GM10248 (cell line): ENCODE measurements at regions not wholly inside any gene's neighbourhood (a gene's known extent, or its start where the extent isn't known, plus 50 kb on each side); places are given as distances from the start of the nearest gene placed in this dataset.
"Not testable (repeated sequence)": the region's sequence is repeated elsewhere in the genome, so short reads cannot be mapped to it uniquely, and the experiment has no call there.

Experiments used
- CTCF ChIA-PET: fragments of 300-600 bp; sonication (Branson Sonifier 250); formaldehyde crosslinking; extraction: SDS; loops from one replicate; lab custom pipeline; 2021; ENCODE audit warnings: antibody characterized with exemption; lab: Yijun Ruan, JAX
- POLR2A ChIA-PET: fragments of 350-650 bp; sonication (Branson Sonifier 250); formaldehyde crosslinking; extraction: SDS; loops from one replicate; lab custom pipeline; 2020; ENCODE audit warnings: antibody characterized with exemption; lab: Yijun Ruan, JAX
- DNase-seq: peaks from one replicate; pipeline ENCODE4 v3.0.0; 2012; ENCODE audit errors: extremely low spot score
- TF ChIP-seq, protein P1 (sequence below): IDR thresholded peaks from 2 replicates; pipeline ENCODE4 v1.5.1; 2012; ENCODE audit warnings: mild to moderate bottlenecking, low read depth; ENCODE audit errors: extremely low read depth, missing control alignments, control extremely low read depth

DNA sequence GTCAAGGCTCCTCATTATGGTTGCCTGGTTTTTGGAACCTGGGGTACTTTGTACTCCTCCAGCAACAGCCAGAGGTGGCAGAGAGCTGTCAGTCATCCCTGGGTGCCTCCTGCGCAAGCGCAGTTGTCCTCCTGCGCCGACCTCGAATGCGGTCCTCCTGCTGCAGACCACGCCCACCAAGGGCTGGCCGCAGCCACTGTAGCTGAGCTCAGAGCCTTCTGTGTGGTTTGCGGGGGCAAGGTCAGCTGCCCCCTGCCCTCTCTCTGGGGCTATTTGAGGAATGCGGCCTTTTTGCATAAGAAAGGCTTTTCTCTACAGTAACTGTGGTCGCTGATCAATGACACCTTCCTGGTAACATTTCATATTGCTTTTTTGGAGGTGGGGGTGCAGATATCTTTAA lies 131.3 kb upstream of the SNRPN start:
- CTCF ChIA-PET: no interaction called here
- DNase-seq: no peak
- TF ChIP-seq, protein P1, sequence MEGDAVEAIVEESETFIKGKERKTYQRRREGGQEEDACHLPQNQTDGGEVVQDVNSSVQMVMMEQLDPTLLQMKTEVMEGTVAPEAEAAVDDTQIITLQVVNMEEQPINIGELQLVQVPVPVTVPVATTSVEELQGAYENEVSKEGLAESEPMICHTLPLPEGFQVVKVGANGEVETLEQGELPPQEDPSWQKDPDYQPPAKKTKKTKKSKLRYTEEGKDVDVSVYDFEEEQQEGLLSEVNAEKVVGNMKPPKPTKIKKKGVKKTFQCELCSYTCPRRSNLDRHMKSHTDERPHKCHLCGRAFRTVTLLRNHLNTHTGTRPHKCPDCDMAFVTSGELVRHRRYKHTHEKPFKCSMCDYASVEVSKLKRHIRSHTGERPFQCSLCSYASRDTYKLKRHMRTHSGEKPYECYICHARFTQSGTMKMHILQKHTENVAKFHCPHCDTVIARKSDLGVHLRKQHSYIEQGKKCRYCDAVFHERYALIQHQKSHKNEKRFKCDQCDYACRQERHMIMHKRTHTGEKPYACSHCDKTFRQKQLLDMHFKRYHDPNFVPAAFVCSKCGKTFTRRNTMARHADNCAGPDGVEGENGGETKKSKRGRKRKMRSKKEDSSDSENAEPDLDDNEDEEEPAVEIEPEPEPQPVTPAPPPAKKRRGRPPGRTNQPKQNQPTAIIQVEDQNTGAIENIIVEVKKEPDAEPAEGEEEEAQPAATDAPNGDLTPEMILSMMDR: no peak
- POLR2A ChIA-PET: no interaction called here

DNA sequence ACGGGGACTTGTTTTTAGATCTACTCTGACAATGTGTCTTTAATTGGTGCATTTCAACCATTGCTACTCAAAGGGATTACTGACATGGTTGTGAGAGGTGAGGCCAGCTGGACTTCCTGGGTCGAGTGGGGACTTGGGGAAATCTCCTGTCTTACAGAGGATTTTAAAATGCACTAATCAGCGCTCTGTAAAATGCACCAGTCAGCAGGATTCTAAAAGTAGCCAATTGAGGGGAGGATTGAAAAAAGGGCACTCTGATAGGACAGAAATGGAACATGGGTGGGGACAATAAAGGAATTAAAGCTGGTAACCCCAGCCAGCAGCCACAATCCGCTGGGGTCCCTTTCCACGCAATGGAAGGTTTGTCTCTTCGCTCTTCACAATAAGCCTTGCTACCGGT lies 122.5 kb upstream of the SNRPN start:
- DNase-seq: no peak
- CTCF ChIA-PET: no interaction called here
- TF ChIP-seq, protein P1: no peak
- POLR2A ChIA-PET: no interaction called here

DNA sequence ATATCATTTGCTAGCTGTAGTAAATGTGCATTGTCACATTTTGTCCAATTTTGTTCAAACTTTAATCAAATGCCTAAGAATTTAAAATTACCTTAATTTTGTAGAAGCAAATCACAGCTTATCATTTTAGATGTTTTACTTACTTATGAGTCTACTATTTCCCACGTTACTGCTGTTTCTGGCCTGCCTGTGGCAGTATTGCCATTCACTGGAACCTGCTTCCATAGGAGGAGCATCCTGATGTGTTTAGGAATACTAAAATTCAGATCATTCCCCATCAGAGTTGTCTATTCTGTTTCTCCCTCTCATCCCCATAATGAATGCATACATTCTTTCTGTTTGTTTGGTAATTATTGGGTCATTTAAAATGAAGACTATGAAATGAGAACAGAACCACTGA lies 119.5 kb upstream of the SNRPN start:
- TF ChIP-seq, protein P1: no peak
- CTCF ChIA-PET: no interaction called here
- POLR2A ChIA-PET: no interaction called here
- DNase-seq: no peak

DNA sequence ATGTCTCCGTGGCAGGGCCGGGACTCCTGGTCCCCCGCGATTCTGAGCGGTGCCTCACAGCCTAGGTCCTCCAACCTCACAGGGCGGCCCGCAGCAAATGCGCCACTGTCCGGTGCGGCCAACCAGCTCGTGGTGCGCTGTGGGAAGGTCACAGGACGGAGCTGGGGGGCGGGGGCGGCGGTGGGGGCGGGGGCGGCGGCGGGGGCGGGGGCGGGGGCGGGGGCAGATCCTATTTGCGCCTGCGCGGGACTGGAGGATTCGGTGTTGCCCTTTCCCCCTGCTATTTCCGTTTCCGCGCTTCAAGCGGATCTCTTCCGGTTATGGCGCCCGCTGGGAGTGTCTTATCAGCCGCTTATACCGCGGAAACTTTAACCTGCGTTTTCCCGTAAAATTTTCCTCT lies 106.7 kb upstream of the SNRPN start:
- TF ChIP-seq, protein P1: no peak
- POLR2A ChIA-PET: no interaction called here
- no peak for DNase-seq
- CTCF ChIA-PET: no interaction called here

DNA sequence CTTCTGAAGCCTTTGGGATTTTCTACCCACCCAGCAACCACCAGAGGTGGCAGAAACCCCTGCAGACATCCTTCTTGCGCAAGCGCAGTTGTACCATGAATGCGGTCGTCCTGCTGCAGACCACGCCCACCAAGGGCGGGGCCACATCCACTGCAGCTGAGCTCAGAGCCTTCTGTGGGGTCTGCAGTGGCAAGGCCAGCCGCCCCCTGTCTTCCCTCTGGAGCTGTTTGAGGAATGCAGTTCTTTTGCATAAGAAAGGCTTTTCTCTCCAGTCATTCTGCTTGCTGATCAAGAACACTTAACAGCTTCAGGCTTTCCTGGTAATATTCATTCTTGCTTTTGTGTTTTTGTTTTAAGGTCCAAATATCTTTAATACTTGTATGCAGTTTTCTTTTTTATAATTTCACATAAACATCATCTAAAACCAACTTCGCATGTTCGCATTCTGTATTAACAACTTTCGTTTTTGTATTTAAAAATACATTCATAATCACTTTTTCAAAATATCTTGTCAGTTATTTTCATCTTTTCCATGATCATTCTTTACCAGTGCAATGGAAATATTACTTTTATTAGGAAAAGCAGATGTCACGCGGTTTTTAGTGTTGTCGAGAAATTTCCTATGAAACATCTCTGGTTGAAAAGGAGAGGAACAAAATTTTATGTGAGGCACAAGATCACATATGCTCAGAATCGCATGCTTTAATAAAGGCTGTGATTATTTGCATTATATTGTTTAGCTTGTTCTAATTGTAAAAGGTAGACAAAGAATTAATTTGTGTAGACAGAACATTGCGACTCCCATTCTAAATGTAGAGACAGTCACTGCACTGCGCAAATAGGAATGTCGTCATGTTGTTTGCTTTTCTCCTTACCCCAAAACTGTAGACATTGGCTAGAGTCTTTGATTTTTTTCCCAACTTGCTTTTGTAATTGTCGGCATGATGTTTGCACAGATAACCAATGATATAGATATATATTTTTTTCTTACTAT lies 98.1 kb upstream of the SNRPN start:
- CTCF ChIA-PET: interaction anchor here (1.2 kb wide), 1 partner anchor 20 kb away, joined by 3 read pairs; no protein-coding TSS in a partner anchor

DNA sequence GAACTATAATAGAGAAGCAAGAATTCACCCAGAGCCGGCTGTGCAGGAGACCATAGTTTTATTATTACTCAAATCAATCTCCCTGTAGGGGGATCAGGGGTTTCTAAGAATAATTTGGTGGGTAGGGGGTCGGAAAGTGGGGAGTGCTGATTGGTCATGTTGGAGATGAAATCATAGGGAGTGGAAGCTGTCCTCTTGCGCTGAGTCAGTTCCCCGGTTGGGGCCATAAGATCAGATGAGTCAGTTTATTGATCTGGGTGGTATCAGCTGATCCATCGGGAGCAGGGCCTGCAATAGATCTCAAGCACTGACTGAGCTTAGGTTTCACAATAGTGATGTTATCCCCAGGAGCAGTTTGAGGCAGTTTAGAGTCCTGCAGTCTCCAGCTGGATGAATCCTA lies 97.0 kb upstream of the SNRPN start:
- TF ChIP-seq, protein P1: no peak
- no peak for DNase-seq
- ChIA-PET POLR2A (no interaction called here), CTCF (interaction anchor here (1.2 kb wide), 1 partner anchor 21 kb away, joined by 3 read pairs; no protein-coding TSS in a partner anchor)

More for the DNA sequence above, 98.1 kb upstream of the SNRPN start:
- DNase-seq: no peak
- POLR2A ChIA-PET: no interaction called here
- TF ChIP-seq, protein P1: no peak

DNA sequence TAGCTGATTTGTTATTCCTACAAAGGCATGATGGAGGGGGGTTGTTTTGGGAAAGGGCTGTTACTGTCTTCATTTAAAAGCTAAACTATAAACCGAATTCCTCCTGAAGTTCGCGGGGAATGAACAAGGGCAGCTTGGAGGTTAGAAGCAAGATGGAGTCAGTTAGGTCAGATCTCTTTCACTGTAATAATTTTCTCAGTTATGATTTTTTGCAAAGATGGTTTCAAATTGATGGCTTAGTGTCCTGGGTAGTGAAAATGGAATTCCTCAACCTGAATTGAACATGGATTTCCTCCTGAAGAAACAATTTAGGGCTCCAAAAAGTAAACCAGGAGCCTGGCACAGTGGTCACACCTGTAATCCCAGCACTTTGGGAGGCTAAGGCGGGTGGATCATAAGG lies 96.6 kb upstream of the SNRPN start:
- CTCF ChIA-PET, POLR2A ChIA-PET, DNase-seq: not testable (repeated sequence)
